ENCODE measurements at regions not wholly inside any gene's neighbourhood (a gene's known extent, or its start where the extent isn't known, plus 50 kb on each side); places are given as distances from the start of the nearest gene placed in this dataset.

DNA sequence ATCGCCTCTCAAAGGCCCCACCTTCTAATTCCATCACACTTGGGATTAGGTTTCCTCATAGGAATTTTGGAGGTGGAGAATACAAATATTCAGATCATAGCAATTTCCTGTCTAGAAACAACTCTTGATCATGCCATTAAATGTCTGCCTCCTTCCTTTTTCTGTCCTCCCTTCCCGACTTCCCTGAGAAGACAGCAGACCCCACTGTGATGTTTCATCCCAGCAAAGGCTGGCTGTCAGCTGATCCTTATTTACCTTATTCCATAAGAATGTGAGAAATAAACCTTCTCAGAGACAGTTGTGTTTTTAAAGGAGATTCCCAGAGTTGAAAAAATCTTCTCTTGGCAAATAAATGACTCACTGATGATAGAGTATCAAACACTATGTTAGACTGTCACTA, 133.9 kb downstream of the TDRD15 start:
- intact Hi-C loops (cut with micrococcal nuclease; ENCODE audit: unreplicated experiment): no loop called here
- H3K36me3 ChIP-seq (ENCODE audit: control insufficient read depth, insufficient read depth, low read length): no peaks in the 10 kb centered on the region
- ATAC-seq: no peak

DNA sequence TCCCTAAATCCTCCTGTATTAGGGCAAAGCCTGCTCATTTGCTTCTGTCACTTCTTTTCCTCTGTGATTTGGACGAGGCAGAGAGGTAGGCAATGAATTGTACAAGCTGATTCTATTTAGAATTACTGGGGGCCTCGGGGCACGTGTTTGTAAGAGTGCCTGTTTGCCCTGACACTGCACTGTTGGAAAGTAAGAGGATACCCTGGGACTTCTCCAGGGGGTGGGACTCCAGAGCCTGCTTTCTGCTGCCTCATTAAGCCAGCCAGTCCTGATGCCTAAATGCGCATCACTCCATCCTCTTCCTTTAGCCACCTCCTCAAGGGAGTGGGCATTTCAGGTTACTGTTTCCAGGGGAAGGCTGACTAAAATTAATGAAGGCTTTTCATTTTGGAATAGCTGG, 134.3 kb downstream of the TDRD15 start:
- H3K27me3 ChIP-seq (ENCODE audit: control insufficient read depth, insufficient read depth, low read length): no peaks in the 10 kb centered on the region; the same call in 1 of the 2 replicates
- TF ChIP-seq, protein P1, sequence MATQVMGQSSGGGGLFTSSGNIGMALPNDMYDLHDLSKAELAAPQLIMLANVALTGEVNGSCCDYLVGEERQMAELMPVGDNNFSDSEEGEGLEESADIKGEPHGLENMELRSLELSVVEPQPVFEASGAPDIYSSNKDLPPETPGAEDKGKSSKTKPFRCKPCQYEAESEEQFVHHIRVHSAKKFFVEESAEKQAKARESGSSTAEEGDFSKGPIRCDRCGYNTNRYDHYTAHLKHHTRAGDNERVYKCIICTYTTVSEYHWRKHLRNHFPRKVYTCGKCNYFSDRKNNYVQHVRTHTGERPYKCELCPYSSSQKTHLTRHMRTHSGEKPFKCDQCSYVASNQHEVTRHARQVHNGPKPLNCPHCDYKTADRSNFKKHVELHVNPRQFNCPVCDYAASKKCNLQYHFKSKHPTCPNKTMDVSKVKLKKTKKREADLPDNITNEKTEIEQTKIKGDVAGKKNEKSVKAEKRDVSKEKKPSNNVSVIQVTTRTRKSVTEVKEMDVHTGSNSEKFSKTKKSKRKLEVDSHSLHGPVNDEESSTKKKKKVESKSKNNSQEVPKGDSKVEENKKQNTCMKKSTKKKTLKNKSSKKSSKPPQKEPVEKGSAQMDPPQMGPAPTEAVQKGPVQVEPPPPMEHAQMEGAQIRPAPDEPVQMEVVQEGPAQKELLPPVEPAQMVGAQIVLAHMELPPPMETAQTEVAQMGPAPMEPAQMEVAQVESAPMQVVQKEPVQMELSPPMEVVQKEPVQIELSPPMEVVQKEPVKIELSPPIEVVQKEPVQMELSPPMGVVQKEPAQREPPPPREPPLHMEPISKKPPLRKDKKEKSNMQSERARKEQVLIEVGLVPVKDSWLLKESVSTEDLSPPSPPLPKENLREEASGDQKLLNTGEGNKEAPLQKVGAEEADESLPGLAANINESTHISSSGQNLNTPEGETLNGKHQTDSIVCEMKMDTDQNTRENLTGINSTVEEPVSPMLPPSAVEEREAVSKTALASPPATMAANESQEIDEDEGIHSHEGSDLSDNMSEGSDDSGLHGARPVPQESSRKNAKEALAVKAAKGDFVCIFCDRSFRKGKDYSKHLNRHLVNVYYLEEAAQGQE (IDR thresholded peaks at IDR 0.05; ENCODE audit: insufficient read depth in 1 of 2, low read depth in 2 of 2, low read length in 1 of 2): no peak
- TF ChIP-seq POLR2AphosphoS5 (IDR thresholded peaks at IDR 0.05; ENCODE audit: low read depth, low read length) (no peak), TCF7L2 (IDR thresholded peaks at IDR 0.05; ENCODE audit: low read depth, low read length) (no peak), SIN3A (IDR thresholded peaks at IDR 0.05; ENCODE audit: borderline replicate concordance, insufficient read depth, low read depth, low read length) (no peak)
- TF ChIP-seq, protein P2, sequence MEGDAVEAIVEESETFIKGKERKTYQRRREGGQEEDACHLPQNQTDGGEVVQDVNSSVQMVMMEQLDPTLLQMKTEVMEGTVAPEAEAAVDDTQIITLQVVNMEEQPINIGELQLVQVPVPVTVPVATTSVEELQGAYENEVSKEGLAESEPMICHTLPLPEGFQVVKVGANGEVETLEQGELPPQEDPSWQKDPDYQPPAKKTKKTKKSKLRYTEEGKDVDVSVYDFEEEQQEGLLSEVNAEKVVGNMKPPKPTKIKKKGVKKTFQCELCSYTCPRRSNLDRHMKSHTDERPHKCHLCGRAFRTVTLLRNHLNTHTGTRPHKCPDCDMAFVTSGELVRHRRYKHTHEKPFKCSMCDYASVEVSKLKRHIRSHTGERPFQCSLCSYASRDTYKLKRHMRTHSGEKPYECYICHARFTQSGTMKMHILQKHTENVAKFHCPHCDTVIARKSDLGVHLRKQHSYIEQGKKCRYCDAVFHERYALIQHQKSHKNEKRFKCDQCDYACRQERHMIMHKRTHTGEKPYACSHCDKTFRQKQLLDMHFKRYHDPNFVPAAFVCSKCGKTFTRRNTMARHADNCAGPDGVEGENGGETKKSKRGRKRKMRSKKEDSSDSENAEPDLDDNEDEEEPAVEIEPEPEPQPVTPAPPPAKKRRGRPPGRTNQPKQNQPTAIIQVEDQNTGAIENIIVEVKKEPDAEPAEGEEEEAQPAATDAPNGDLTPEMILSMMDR (IDR thresholded peaks at IDR 0.05): no peak
- ATAC-seq: no peak
- no peak overlapping the region for H3K4me3 ChIP-seq (ENCODE audit: low read depth in 2 of 2, low read length in 2 of 2)
- no peaks in the 10 kb centered on the region for H3K4me1 ChIP-seq (ENCODE audit: control insufficient read depth, insufficient read depth, low read length)
- BruUV-seq (replicated peaks): no TSS peak
- H3K9me3 ChIP-seq (ENCODE audit: control insufficient read depth, insufficient read depth, low read depth, low read length): no peaks in the 10 kb centered on the region
- no peaks in the 10 kb centered on the region for H3K36me3 ChIP-seq (ENCODE audit: control insufficient read depth, insufficient read depth, low read length)
- intact Hi-C loops (cut with micrococcal nuclease; ENCODE audit: unreplicated experiment): no loop called here
- ChIA-PET POLR2A (no interaction called here), CTCF (no interaction called here)
- in situ Hi-C loops (cut with HindIII; ENCODE audit: low pct_unique_long_range_greater_than_20kb, low sequenced_read_pairs): no loop called here
- no peak overlapping the region for H3K27ac ChIP-seq (ENCODE audit: low read length)
- DNase-seq (ENCODE audit: low read depth, low spot score): no peak

More for the DNA sequence above, 133.9 kb downstream of the TDRD15 start:
- ChIA-PET POLR2A (no interaction called here), CTCF (no interaction called here)
- no peak for DNase-seq (ENCODE audit: low read depth, low spot score)
- no peak overlapping the region for H3K4me3 ChIP-seq (ENCODE audit: low read depth in 2 of 2, low read length in 2 of 2)
- no TSS peak for BruUV-seq (replicated peaks)
- in situ Hi-C loops (cut with HindIII; ENCODE audit: low pct_unique_long_range_greater_than_20kb, low sequenced_read_pairs): no loop called here
- H3K27me3 ChIP-seq (ENCODE audit: control insufficient read depth, insufficient read depth, low read length): no peaks in the 10 kb centered on the region; the same call in 1 of the 2 replicates
- H3K9me3 ChIP-seq (ENCODE audit: control insufficient read depth, insufficient read depth, low read depth, low read length): no peaks in the 10 kb centered on the region
- TF ChIP-seq, protein P1 (IDR thresholded peaks at IDR 0.05; ENCODE audit: insufficient read depth in 1 of 2, low read depth in 2 of 2, low read length in 1 of 2): no peak
- TF ChIP-seq, protein P2 (IDR thresholded peaks at IDR 0.05): no peak
- no peak for TF ChIP-seq POLR2AphosphoS5 (IDR thresholded peaks at IDR 0.05; ENCODE audit: low read depth, low read length)
- no peak for TF ChIP-seq SIN3A (IDR thresholded peaks at IDR 0.05; ENCODE audit: borderline replicate concordance, insufficient read depth, low read depth, low read length)
- TF ChIP-seq TCF7L2 (IDR thresholded peaks at IDR 0.05; ENCODE audit: low read depth, low read length): no peak
- no peak overlapping the region for H3K27ac ChIP-seq (ENCODE audit: low read length)
- no peaks in the 10 kb centered on the region for H3K4me1 ChIP-seq (ENCODE audit: control insufficient read depth, insufficient read depth, low read length)

Measured in Panc1 (cell line).